Skeletal muscle tissue (tissue), 3 donors: ENCODE measurements at regions not wholly inside any gene's neighbourhood (a gene's known extent, or its start where the extent isn't known, plus 50 kb on each side); places are given as distances from the start of the nearest gene placed in this dataset.
"Not testable (repeated sequence)": the region's sequence is repeated elsewhere in the genome, so short reads cannot be mapped to it uniquely, and the experiment has no call there.

ENCODE experiments used
- H3K27ac ChIP-seq: one replicate; pipeline ENCODE4 v1.7.0; 2013; ENCODE audit warnings: mild to moderate bottlenecking, low read depth, low read length, inconsistent platforms
- H3K27me3 ChIP-seq, 3 donors: one replicate each; pipeline ENCODE4 v1.7.0; 2013; ENCODE audit warnings: low read length in 3 of 3; ENCODE audit not compliant: control insufficient read depth in 3 of 3, insufficient read depth in 3 of 3
- H3K36me3 ChIP-seq, 3 donors: one replicate each; pipeline ENCODE4 v1.7.0; 2013; ENCODE audit warnings: low read length in 3 of 3; ENCODE audit not compliant: control insufficient read depth in 3 of 3, insufficient read depth in 3 of 3
- H3K4me1 ChIP-seq, 3 donors: one replicate each; pipeline ENCODE4 v1.7.0; 2013; ENCODE audit warnings: low read length in 3 of 3, mild to moderate bottlenecking in 3 of 3; ENCODE audit not compliant: control insufficient read depth in 3 of 3, insufficient read depth in 3 of 3
- H3K4me3 ChIP-seq, 3 donors: one replicate each; pipeline ENCODE4 v1.7.0; 2013; ENCODE audit warnings: low read length in 3 of 3
- H3K9ac ChIP-seq, 3 donors: one replicate each; pipeline ENCODE4 v1.7.0; 2013; ENCODE audit warnings: low read length in 3 of 3, mild to moderate bottlenecking in 3 of 3, moderate library complexity in 2 of 3, low read depth in 1 of 3
- H3K9me3 ChIP-seq, 3 donors: one replicate each; pipeline ENCODE4 v1.7.0; 2013; ENCODE audit warnings: low read length in 3 of 3; ENCODE audit not compliant: control insufficient read depth in 3 of 3
- donor health status: Osteomylitis.

DNA sequence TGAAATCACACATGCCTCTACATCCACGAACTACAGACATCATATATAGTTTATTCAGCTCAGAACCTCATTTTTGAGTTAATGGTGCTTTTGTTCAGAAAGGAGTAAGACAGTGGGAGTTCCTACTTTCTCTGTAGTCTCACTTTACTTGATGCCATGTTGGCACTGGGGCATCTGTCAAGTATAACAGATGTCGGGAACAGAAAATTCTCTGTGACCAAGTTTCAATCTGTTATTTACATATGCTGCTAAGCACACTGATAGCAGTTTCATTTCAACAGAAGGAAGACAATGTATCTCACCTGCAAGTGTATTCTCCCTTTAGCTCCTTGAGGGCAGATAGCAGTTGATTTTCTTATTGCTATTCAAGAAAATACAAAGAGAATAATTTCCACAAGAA is 774.1 kb downstream of the METTL4 start:
- H3K9me3 ChIP-seq = no peaks in the 10 kb centered on the region
- H3K4me3 ChIP-seq = no peak overlapping the region
- H3K27me3 ChIP-seq = no peaks in the 10 kb centered on the region
- no peak overlapping the region for H3K27ac ChIP-seq
- H3K36me3 ChIP-seq = no peaks in the 10 kb centered on the region
- H3K9ac ChIP-seq = no peak overlapping the region
- no peaks in the 10 kb centered on the region for H3K4me1 ChIP-seq

DNA sequence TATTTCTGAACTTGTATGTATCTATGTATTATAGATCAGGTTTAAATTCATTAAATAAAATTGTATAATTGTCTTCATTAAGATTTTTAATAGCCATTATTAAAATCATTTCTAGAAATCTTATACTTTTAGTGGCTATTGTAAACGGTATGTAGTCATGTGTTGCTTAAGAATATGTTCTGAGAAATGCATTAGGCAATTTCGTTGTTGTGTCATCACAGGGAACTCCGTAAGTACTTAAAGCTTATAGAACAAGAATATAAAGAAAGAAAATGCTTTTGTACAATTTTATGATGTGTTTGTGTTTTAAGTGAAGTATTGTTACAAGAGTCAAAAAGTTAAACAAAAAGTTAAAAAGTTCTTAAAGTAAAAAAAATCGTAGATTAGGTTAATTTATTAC is 765.8 kb downstream of the METTL4 start:
- no peaks in the 10 kb centered on the region for H3K27me3 ChIP-seq
- no peak overlapping the region for H3K27ac ChIP-seq
- H3K36me3 ChIP-seq = no peaks in the 10 kb centered on the region
- no peak overlapping the region for H3K9ac ChIP-seq
- no peak overlapping the region for H3K4me3 ChIP-seq
- H3K4me1 ChIP-seq = no peaks in the 10 kb centered on the region
- no peaks in the 10 kb centered on the region for H3K9me3 ChIP-seq

- H3K36me3 ChIP-seq = no peaks in the 10 kb centered on the region
- H3K27me3 ChIP-seq = no peaks in the 10 kb centered on the region
- H3K9me3 ChIP-seq = no peaks in the 10 kb centered on the region
- H3K9ac ChIP-seq = no peak overlapping the region
- H3K4me1 ChIP-seq = no peaks in the 10 kb centered on the region
- H3K4me3 ChIP-seq = no peak overlapping the region
- no peak overlapping the region for H3K27ac ChIP-seq
Observed at GRCh38 chr18:1806884-1807615, 764.3 kb downstream of the METTL4 start.

DNA sequence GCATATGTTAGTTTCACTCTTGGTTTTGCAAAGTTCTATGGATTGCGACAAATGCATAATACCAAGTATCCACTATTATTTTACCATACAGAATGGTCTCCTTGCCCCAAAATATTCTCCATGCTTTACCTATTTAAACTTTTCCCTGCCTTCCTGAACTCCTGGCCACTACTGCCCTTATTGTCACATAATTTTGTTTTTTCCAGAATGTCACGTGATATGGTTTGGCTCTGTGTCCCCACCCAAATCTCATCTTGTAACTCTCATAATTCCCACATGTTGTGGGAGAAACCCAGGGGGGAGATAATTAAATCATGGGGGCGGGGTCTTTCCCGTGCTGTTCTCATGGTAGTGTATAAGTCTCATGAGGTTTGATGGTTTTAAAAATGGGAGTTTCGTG is 760.0 kb downstream of the METTL4 start:
- Histone ChIP-seq H3K9ac (no peak overlapping the region), H3K27me3 (no peaks in the 10 kb centered on the region), H3K4me1 (no peaks in the 10 kb centered on the region), H3K27ac (no peak overlapping the region), H3K4me3 (no peak overlapping the region), H3K9me3 (no peaks in the 10 kb centered on the region), H3K36me3 (no peaks in the 10 kb centered on the region)

DNA sequence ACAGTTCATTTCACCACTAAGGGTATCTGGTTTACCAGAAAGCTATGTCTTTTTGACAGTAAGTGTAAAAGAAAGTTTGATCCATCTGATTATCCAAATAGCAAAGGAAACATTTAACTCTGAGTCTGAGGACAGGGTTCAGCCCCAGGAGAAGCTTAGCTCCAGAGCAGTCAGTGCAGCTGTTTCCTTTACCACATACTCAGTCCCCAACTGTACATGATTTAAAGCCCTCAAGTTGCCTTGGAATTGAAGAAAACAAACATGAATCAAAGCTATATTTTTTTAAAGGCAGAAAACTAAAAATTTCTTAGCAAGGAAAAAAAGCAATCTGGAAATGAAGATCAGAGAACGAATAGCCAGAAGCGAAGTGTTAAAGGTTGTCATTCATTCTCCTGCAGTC is 746.0 kb downstream of the METTL4 start:
- Histone ChIP-seq H3K36me3 (no peaks in the 10 kb centered on the region), H3K27ac (no peak overlapping the region), H3K9ac (no peak overlapping the region), H3K27me3 (no peaks in the 10 kb centered on the region), H3K4me1 (no peaks in the 10 kb centered on the region), H3K9me3 (no peaks in the 10 kb centered on the region), H3K4me3 (no peak overlapping the region)

GRCh38 chr18:1840878-1841277 is 730.4 kb downstream of the METTL4 start:
- H3K27me3 ChIP-seq = no peaks in the 10 kb centered on the region
- no peaks in the 10 kb centered on the region for H3K4me1 ChIP-seq
- H3K4me3 ChIP-seq = no peak overlapping the region
- no peaks in the 10 kb centered on the region for H3K36me3 ChIP-seq
- H3K9me3 ChIP-seq = no peaks in the 10 kb centered on the region
- H3K27ac ChIP-seq = no peak overlapping the region
- H3K9ac ChIP-seq = no peak overlapping the region

GRCh38 chr18:1846640-1847039 is 724.7 kb downstream of the METTL4 start:
- H3K4me3 ChIP-seq = no peak overlapping the region
- H3K27ac ChIP-seq = no peak overlapping the region

DNA sequence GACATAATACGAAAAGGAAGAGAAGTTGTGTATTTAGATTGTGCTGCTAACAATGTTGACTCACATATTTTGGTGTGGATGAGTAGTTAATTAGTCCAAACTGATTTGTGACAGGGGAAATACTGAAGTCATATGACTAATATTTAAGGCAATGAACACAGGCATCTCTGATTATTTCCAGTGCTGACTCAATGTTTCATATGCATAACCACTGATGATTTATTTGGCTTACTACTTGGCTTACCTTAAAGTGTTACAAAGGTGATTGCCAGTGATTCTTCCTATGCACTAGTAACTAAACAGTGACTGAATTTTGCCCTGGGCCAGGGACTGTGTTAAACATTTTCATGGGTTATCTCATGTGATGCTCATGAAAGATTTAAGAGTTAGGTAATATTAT is 722.6 kb downstream of the METTL4 start:
- Histone ChIP-seq H3K36me3 (no peaks in the 10 kb centered on the region), H3K9me3 (no peaks in the 10 kb centered on the region), H3K27me3 (no peaks in the 10 kb centered on the region), H3K27ac (no peak overlapping the region), H3K4me3 (no peak overlapping the region), H3K4me1 (no peaks in the 10 kb centered on the region), H3K9ac (no peak overlapping the region)

More at GRCh38 chr18:1846640-1847039, 724.7 kb downstream of the METTL4 start:
- H3K27me3 ChIP-seq = no peaks in the 10 kb centered on the region
- H3K9ac ChIP-seq = no peak overlapping the region
- no peaks in the 10 kb centered on the region for H3K4me1 ChIP-seq
- no peaks in the 10 kb centered on the region for H3K9me3 ChIP-seq
- no peaks in the 10 kb centered on the region for H3K36me3 ChIP-seq

GRCh38 chr18:1849386-1849785 is 721.9 kb downstream of the METTL4 start:
- H3K4me1 ChIP-seq = no peaks in the 10 kb centered on the region
- no peaks in the 10 kb centered on the region for H3K27me3 ChIP-seq
- H3K9ac ChIP-seq = no peak overlapping the region
- H3K27ac ChIP-seq = no peak overlapping the region
- no peaks in the 10 kb centered on the region for H3K9me3 ChIP-seq
- no peak overlapping the region for H3K4me3 ChIP-seq
- no peaks in the 10 kb centered on the region for H3K36me3 ChIP-seq

GRCh38 chr18:1857281-1857680 is 714.0 kb downstream of the METTL4 start:
- H3K27ac ChIP-seq, H3K9ac ChIP-seq, H3K9me3 ChIP-seq, H3K4me3 ChIP-seq, H3K36me3 ChIP-seq, H3K27me3 ChIP-seq, H3K4me1 ChIP-seq: not testable (repeated sequence)
